KMS-11 (cell line): ENCODE measurements at regions not wholly inside any gene's neighbourhood (a gene's known extent, or its start where the extent isn't known, plus 50 kb on each side); places are given as distances from the start of the nearest gene placed in this dataset.

ENCODE experiments used
- H2AFZ ChIP-seq: fragments of 200-600 bp; sonication (generic); 2 replicates; pipeline ENCODE4 v1.6.1; 2016; ENCODE audit warnings: antibody characterized with exemption, mixed run types, low read depth
- H3K27ac ChIP-seq: fragments of 200-600 bp; sonication (generic); 2 replicates; pipeline ENCODE4 v1.6.1; 2016; ENCODE audit warnings: mild to moderate bottlenecking, mixed run types
- H3K27me3 ChIP-seq: fragments of 200-600 bp; sonication (generic); 2 replicates; pipeline ENCODE4 v1.6.1; 2017; ENCODE audit warnings: mild to moderate bottlenecking, low read depth, mixed run types, moderate library complexity; ENCODE audit not compliant: insufficient read depth
- H3K36me3 ChIP-seq: fragments of 200-600 bp; sonication (generic); 2 replicates; pipeline ENCODE4 v1.6.1; 2017; ENCODE audit warnings: mild to moderate bottlenecking, mixed run types; ENCODE audit not compliant: insufficient read depth
- H3K4me1 ChIP-seq: fragments of 200-600 bp; sonication (generic); 2 replicates; pipeline ENCODE4 v1.6.1; 2016; ENCODE audit warnings: mild to moderate bottlenecking, low read depth, mixed run types; ENCODE audit not compliant: poor library complexity, severe bottlenecking
- H3K4me2 ChIP-seq: fragments of 200-600 bp; sonication (generic); 2 replicates; pipeline ENCODE4 v1.7.0; 2016; ENCODE audit warnings: mild to moderate bottlenecking, mixed run types
- H3K4me3 ChIP-seq: fragments of 200-600 bp; sonication (generic); IDR thresholded peaks from 2 replicates; pipeline ENCODE4 v1.6.1; 2017; ENCODE audit warnings: low read depth, low read length, mixed read lengths; ENCODE audit not compliant: insufficient read depth
- H3K79me2 ChIP-seq: fragments of 200-600 bp; sonication (generic); 2 replicates; pipeline ENCODE4 v1.6.1; 2016; ENCODE audit warnings: low read depth, mixed run types; ENCODE audit not compliant: insufficient read depth
- H3K9ac ChIP-seq: fragments of 200-600 bp; sonication (generic); 2 replicates; pipeline ENCODE4 v1.6.1; 2016; ENCODE audit warnings: mild to moderate bottlenecking, mixed run types
- H4K20me1 ChIP-seq: fragments of 200-600 bp; sonication (generic); 2 replicates; pipeline ENCODE4 v1.6.1; 2016; ENCODE audit warnings: mild to moderate bottlenecking, mixed run types; ENCODE audit not compliant: insufficient read depth
- TF ChIP-seq, protein P1 (sequence below): fragments of 200-600 bp; sonication (generic); conservative IDR thresholded peaks from 2 replicates; pipeline ENCODE4 v1.6.1; 2017; ENCODE audit warnings: low read depth, mild to moderate bottlenecking, antibody characterized with exemption, low read length, moderate library complexity, mixed read lengths

DNA sequence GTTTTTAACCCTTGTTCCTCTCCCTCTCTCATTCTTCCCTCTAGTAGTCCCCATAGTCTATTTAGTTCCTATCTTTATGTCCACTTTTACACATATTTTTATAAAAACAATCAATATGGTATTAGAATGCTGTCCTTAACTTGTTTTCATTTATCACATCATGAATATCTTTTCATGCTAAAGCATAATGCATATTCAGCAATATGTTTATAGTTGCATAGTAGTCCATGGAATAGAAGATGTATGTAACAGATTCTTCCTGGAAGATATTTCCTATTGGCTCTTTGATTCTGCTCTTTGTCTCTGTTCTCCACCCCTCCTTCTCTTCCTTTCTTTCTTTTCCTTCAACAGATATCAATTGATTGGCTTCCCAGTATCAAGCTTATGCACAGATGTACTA lies 1047.1 kb upstream of the TENM4 start:
- no peaks in the 10 kb centered on the region for H3K27me3 ChIP-seq
- no peaks in the 10 kb centered on the region for H3K36me3 ChIP-seq
- H2AFZ ChIP-seq, result no peak overlapping the region
- H3K27ac ChIP-seq, result no peak overlapping the region
- no peak overlapping the region for H3K4me3 ChIP-seq
- no peaks in the 10 kb centered on the region for H3K4me1 ChIP-seq
- H4K20me1 ChIP-seq, result no peaks in the 10 kb centered on the region
- H3K9ac ChIP-seq, result no peak overlapping the region
- no peak overlapping the region for H3K4me2 ChIP-seq
- TF ChIP-seq, protein P1, sequence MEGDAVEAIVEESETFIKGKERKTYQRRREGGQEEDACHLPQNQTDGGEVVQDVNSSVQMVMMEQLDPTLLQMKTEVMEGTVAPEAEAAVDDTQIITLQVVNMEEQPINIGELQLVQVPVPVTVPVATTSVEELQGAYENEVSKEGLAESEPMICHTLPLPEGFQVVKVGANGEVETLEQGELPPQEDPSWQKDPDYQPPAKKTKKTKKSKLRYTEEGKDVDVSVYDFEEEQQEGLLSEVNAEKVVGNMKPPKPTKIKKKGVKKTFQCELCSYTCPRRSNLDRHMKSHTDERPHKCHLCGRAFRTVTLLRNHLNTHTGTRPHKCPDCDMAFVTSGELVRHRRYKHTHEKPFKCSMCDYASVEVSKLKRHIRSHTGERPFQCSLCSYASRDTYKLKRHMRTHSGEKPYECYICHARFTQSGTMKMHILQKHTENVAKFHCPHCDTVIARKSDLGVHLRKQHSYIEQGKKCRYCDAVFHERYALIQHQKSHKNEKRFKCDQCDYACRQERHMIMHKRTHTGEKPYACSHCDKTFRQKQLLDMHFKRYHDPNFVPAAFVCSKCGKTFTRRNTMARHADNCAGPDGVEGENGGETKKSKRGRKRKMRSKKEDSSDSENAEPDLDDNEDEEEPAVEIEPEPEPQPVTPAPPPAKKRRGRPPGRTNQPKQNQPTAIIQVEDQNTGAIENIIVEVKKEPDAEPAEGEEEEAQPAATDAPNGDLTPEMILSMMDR, result no peak
- H3K79me2 ChIP-seq, result no peaks in the 10 kb centered on the region

DNA sequence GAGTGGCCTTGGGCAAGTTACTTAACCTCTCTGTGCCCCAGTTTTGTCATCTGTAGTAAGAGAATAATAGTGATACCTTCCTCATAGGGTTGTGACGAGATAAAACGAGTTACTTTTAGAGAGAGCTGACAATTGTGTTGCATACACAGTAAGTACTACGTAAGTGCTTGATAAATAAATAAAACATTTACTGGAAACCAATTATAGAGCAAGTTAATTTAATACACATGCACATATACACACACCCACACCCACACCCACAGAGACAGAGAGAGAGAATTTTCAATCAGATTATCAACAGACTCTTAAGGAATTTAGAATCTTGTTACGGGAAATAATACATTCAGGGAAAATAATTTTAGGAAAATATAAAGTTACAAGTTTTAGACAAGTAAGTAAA lies 1045.8 kb upstream of the TENM4 start:
- Histone ChIP-seq H3K4me2 (no peak overlapping the region), H3K9ac (no peak overlapping the region), H3K4me3 (no peak overlapping the region), H2AFZ (no peak overlapping the region), H4K20me1 (no peaks in the 10 kb centered on the region), H3K79me2 (no peaks in the 10 kb centered on the region), H3K4me1 (no peaks in the 10 kb centered on the region), H3K27me3 (no peaks in the 10 kb centered on the region), H3K27ac (no peak overlapping the region), H3K36me3 (no peaks in the 10 kb centered on the region)
- TF ChIP-seq, protein P1, result no peak

DNA sequence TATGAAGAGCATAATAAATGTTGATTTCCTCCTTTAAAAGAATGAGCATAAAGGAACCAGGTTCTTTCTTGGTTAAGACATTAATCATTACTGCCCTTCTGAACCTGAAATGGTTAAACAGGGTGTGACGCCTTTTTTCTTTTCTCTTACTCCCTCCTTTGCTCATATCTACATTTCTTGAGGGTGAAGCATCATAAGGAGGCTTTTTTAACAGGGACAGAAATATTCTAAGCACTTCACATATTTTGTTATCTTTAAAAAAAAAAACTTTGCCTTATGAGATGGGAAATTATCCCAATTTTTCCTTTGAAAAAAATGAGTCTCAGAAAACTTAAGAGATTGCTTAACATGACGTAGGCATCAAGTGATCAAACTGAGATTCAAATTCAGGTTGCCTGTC lies 1036.3 kb upstream of the TENM4 start:
- no peaks in the 10 kb centered on the region for H4K20me1 ChIP-seq
- no peaks in the 10 kb centered on the region for H3K79me2 ChIP-seq
- no peak overlapping the region for H3K9ac ChIP-seq
- H3K4me3 ChIP-seq, result no peak overlapping the region
- no peaks in the 10 kb centered on the region for H3K36me3 ChIP-seq
- TF ChIP-seq, protein P1, result no peak
- no peaks in the 10 kb centered on the region for H3K27me3 ChIP-seq
- no peak overlapping the region for H3K27ac ChIP-seq
- no peaks in the 10 kb centered on the region for H3K4me1 ChIP-seq
- H3K4me2 ChIP-seq, result no peak overlapping the region
- no peak overlapping the region for H2AFZ ChIP-seq

DNA sequence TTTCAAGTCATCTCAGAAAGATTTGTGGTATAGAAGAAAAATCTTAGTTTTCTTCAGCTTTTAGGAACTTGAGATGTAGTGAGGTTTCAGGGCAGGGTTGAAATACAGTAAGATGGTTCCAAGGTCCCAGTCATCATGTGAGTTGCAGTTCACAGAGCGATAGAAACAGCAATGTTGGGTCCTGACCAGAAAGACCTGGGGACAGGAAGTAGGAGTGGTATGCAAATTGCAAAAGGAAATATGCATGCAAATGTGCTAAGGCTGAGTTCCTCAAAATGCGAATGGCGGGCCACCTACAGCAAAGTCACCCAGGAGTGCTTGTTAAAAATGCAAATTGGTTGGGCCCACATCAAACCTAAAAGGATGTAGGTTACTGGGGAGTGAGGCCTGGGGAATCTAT lies 1032.7 kb upstream of the TENM4 start:
- Histone ChIP-seq H3K27me3 (no peaks in the 10 kb centered on the region), H3K4me3 (no peak overlapping the region), H3K79me2 (no peaks in the 10 kb centered on the region), H3K36me3 (no peaks in the 10 kb centered on the region), H2AFZ (no peak overlapping the region), H3K27ac (no peak overlapping the region), H3K4me2 (no peak overlapping the region), H3K4me1 (no peaks in the 10 kb centered on the region), H4K20me1 (no peaks in the 10 kb centered on the region), H3K9ac (no peak overlapping the region)
- TF ChIP-seq, protein P1, result no peak

DNA sequence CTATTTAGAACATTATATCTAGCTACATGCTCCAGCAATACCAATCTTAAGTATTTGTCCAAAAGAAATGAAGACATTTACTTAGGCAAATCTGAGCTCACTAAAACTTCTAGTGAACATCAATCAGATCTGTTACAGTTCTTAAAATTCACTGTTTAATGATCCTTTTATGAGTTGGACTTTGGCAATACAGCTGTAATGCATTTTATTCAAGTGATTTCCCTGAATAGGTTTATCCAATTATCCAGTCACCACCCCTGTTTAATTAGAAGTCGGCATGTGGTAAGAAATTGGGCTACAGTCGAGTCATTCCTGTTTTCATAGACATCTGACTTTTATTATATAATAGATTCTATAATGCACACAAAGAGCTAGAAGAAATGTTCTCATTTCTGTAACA lies 1029.0 kb upstream of the TENM4 start:
- H3K9ac ChIP-seq, result no peak overlapping the region
- TF ChIP-seq, protein P1, result no peak
- H3K27ac ChIP-seq, result no peak overlapping the region
- no peaks in the 10 kb centered on the region for H4K20me1 ChIP-seq
- H3K4me1 ChIP-seq, result no peaks in the 10 kb centered on the region
- H3K4me2 ChIP-seq, result no peak overlapping the region
- no peak overlapping the region for H3K4me3 ChIP-seq
- H3K36me3 ChIP-seq, result no peaks in the 10 kb centered on the region
- no peaks in the 10 kb centered on the region for H3K79me2 ChIP-seq
- no peak overlapping the region for H2AFZ ChIP-seq
- no peaks in the 10 kb centered on the region for H3K27me3 ChIP-seq
